H1 (cell line): ENCODE measurements at regions not wholly inside any gene's neighbourhood (a gene's known extent, or its start where the extent isn't known, plus 50 kb on each side); places are given as distances from the start of the nearest gene placed in this dataset.

Experiments used
- CTCF ChIA-PET: fragments of 300-600 bp; sonication (Branson Sonifier 250); formaldehyde crosslinking; loops from one replicate; lab custom pipeline; 2021; ENCODE audit not compliant: partially characterized antibody; lab: Charles Lee
- POLR2A ChIA-PET: fragments of 300-600 bp; sonication (Branson Sonifier 250); formaldehyde crosslinking; loops from one replicate; lab custom pipeline; 2021; ENCODE audit warnings: inconsistent platforms; ENCODE audit not compliant: partially characterized antibody; lab: Charles Lee
- DNase-seq, 2 experiments: peaks; one replicate each; pipeline versions ENCODE4 v3.0.0 to v3.0.0-alpha.2; 2010 to 2022; ENCODE audit warnings: low spot score in 2 of 2, low read depth in 1 of 2, mixed read lengths in 1 of 2
- FAIRE-seq: peaks from 2 replicates; lab custom pipeline; 2011; peaks lifted over from hg19 to GRCh38; lab: Jason Lieb, UNC
- H2AFZ ChIP-seq: 2 replicates; pipeline ENCODE4 v1.8.1; 2012; ENCODE audit warnings: low read length, inconsistent platforms
- H2AK5ac ChIP-seq: 2 replicates; pipeline ENCODE4 v1.6.1; 2013; ENCODE audit warnings: low read depth, low read length
- H2BK120ac ChIP-seq: replicated peaks from 2 replicates; pipeline ENCODE3; 2013; ENCODE audit warnings: low read depth, low read length, inconsistent platforms
- H2BK12ac ChIP-seq: 2 replicates; pipeline ENCODE4 v1.6.1; 2013; ENCODE audit warnings: low read depth, low read length
- H2BK15ac ChIP-seq: 2 replicates; pipeline ENCODE4 v1.6.1; 2013; ENCODE audit warnings: low read length
- H2BK20ac ChIP-seq: 2 replicates; pipeline ENCODE4 v1.6.1; 2013; ENCODE audit warnings: low read length
- H2BK5ac ChIP-seq: 2 replicates; pipeline ENCODE4 v1.6.1; 2013; ENCODE audit warnings: low read depth, low read length
- H3K14ac ChIP-seq: 2 replicates; pipeline ENCODE4 v1.6.1; 2013; ENCODE audit warnings: inconsistent platforms; ENCODE audit not compliant: insufficient read length
- H3K18ac ChIP-seq: 2 replicates; pipeline ENCODE4 v1.6.1; 2013; ENCODE audit warnings: low read length; ENCODE audit errors: extremely low read depth
- H3K23ac ChIP-seq: 2 replicates; pipeline ENCODE4 v1.6.1; 2013; ENCODE audit warnings: inconsistent platforms; ENCODE audit not compliant: insufficient read length
- H3K23me2 ChIP-seq: 2 replicates; pipeline ENCODE4 v1.6.1; 2013; ENCODE audit warnings: low read depth, low read length
- H3K27ac ChIP-seq: 2 replicates; pipeline ENCODE4 v1.6.1; 2011; ENCODE audit warnings: low read depth, low read length, inconsistent platforms
- H3K27me3 ChIP-seq, 4 experiments: replicated peaks in 1 of 4; 1 replicate in 1 of 4; 2 replicates in 3 of 4; pipeline versions ENCODE4 v1.6.1 to v1.8.1; 2011 to 2013; ENCODE audit warnings: low read length in 3 of 4, mild to moderate bottlenecking in 3 of 4, inconsistent platforms in 2 of 4, mixed read lengths in 2 of 4, moderate library complexity in 1 of 4; ENCODE audit not compliant: control insufficient read depth in 3 of 4, insufficient read depth in 3 of 4; ENCODE audit errors: extremely low read depth in 1 of 4
- H3K36me3 ChIP-seq, 4 experiments: 2 replicates each; pipeline versions ENCODE4 v1.6.1 to v1.8.1; 2011 to 2013; ENCODE audit warnings: mild to moderate bottlenecking in 4 of 4, low read length in 3 of 4, moderate library complexity in 2 of 4, control low read depth in 1 of 4, inconsistent platforms in 1 of 4; ENCODE audit not compliant: insufficient read depth in 4 of 4, control insufficient read depth in 2 of 4
- H3K4ac ChIP-seq: replicated peaks from 2 replicates; pipeline ENCODE3; 2013; ENCODE audit warnings: low read length, low read depth, mixed read lengths, inconsistent platforms; ENCODE audit not compliant: insufficient read length
- H3K4me1 ChIP-seq, 4 experiments: replicated peaks in 1 of 4; 1 replicate in 1 of 4; 2 replicates in 3 of 4; pipeline versions ENCODE4 v1.6.1 to v1.8.1; 2011 to 2013; ENCODE audit warnings: low read length in 3 of 4, inconsistent platforms in 2 of 4, mixed read lengths in 1 of 4; ENCODE audit not compliant: insufficient read depth in 4 of 4, control insufficient read depth in 3 of 4
- H3K4me2 ChIP-seq, 2 experiments: 2 replicates each; pipeline versions ENCODE4 v1.6.1 to v1.8.1; 2011 to 2013; ENCODE audit warnings: low read depth in 2 of 2, low read length in 2 of 2, control low read depth in 1 of 2, inconsistent platforms in 1 of 2, mild to moderate bottlenecking in 1 of 2; ENCODE audit not compliant: insufficient read depth in 1 of 2
- H3K4me3 ChIP-seq, 4 experiments: fragments of 200-600, 300-600 bp in 1 of 4; sonication (generic), shearing (Covaris generic), sonication (Bioruptor Twin) in 1 of 4; 2 replicates each; pipeline versions ENCODE4 v1.5.1 to v1.8.1; 2011 to 2016; ENCODE audit warnings: low read length in 4 of 4, low read depth in 3 of 4, control low read depth in 2 of 4, inconsistent platforms in 2 of 4, mild to moderate bottlenecking in 2 of 4, mixed read lengths in 1 of 4, moderate library complexity in 1 of 4; ENCODE audit not compliant: insufficient read depth in 2 of 4; ENCODE audit errors: extremely low read depth in 1 of 4
- H3K56ac ChIP-seq: replicated peaks from 2 replicates; pipeline ENCODE3; 2013; ENCODE audit warnings: low read depth, mild to moderate bottlenecking, mixed read lengths, low read length, inconsistent platforms; ENCODE audit not compliant: insufficient read length
- H3K79me1 ChIP-seq: 2 replicates; pipeline ENCODE4 v1.6.1; 2013; ENCODE audit warnings: low read depth, low read length, control low read depth
- H3K79me2 ChIP-seq, 2 experiments: 2 replicates each; pipeline versions ENCODE4 v1.6.1 to v1.8.1; 2012 to 2013; ENCODE audit warnings: low read length in 2 of 2, mild to moderate bottlenecking in 2 of 2, inconsistent platforms in 1 of 2; ENCODE audit not compliant: insufficient read depth in 2 of 2, control insufficient read depth in 1 of 2
- H3K9ac ChIP-seq, 4 experiments: replicated peaks in 1 of 4; 1 replicate in 1 of 4; 2 replicates in 3 of 4; pipeline versions ENCODE4 v1.6.1 to v1.8.1; 2011 to 2013; ENCODE audit warnings: low read depth in 3 of 4, low read length in 3 of 4, control low read depth in 2 of 4, mild to moderate bottlenecking in 2 of 4, moderate library complexity in 2 of 4, inconsistent platforms in 1 of 4; ENCODE audit errors: extremely low read depth in 1 of 4
- H3K9me3 ChIP-seq, 2 experiments: 2 replicates each; pipeline versions ENCODE4 v1.6.1 to v1.8.1; 2012 to 2013; ENCODE audit warnings: mild to moderate bottlenecking in 2 of 2, moderate library complexity in 2 of 2, control low read depth in 1 of 2, inconsistent platforms in 1 of 2, low read depth in 1 of 2, low read length in 1 of 2, mixed read lengths in 1 of 2; ENCODE audit not compliant: insufficient read depth in 2 of 2
- H4K20me1 ChIP-seq, 2 experiments: replicated peaks in 1 of 2; 2 replicates each; pipeline versions ENCODE3 to v1.8.1; 2011 to 2013; ENCODE audit warnings: inconsistent platforms in 2 of 2, low read length in 2 of 2, mild to moderate bottlenecking in 1 of 2; ENCODE audit not compliant: insufficient read depth in 2 of 2, control insufficient read depth in 1 of 2
- H4K5ac ChIP-seq: 2 replicates; pipeline ENCODE4 v1.6.1; 2013; ENCODE audit warnings: low read length, low read depth, mixed read lengths, inconsistent platforms; ENCODE audit not compliant: insufficient read length
- H4K8ac ChIP-seq: 2 replicates; pipeline ENCODE4 v1.8.0; 2013; ENCODE audit warnings: mild to moderate bottlenecking, moderate library complexity, low read length, inconsistent platforms; ENCODE audit not compliant: insufficient read depth; ENCODE audit errors: extremely low read depth
- H4K91ac ChIP-seq: replicated peaks from 2 replicates; pipeline ENCODE3; 2013; ENCODE audit warnings: low read length, mixed read lengths, inconsistent platforms; ENCODE audit not compliant: insufficient read length
- ASH2L ChIP-seq: fragments of 200-600, 300-600 bp; sonication (generic); IDR thresholded peaks from one replicate; pipeline ENCODE4 v1.7.1; 2017; ENCODE audit warnings: low read length
- CBX5 ChIP-seq: fragments of 300-800, 300-1000 bp; sonication (generic); IDR thresholded peaks from 2 replicates; pipeline ENCODE4 v1.7.1; 2016; ENCODE audit warnings: antibody characterized with exemption, low read length, low read depth
- POU5F1 ChIP-seq: IDR thresholded peaks from 2 replicates; pipeline ENCODE4 v1.6.1; 2011; ENCODE audit warnings: low read depth, mild to moderate bottlenecking, low read length, moderate library complexity
- SP4 ChIP-seq: IDR thresholded peaks from 2 replicates; pipeline ENCODE4 v1.6.1; 2012; ENCODE audit warnings: low read length, inconsistent platforms
- TAF1 ChIP-seq: IDR thresholded peaks from 2 replicates; pipeline ENCODE4 v1.6.1; 2011; ENCODE audit warnings: mild to moderate bottlenecking, low read depth, low read length
- TBP ChIP-seq: IDR thresholded peaks from 2 replicates; pipeline ENCODE4 v1.6.1; 2011; ENCODE audit warnings: low read depth, low read length, improper control_type of control experiment
- WGBS, 2 experiments: shearing (Covaris generic) in 1 of 2; methylation state at CpG; one replicate each; pipeline versions ENCODE4 v1.1.6 to v1.1.7; 2013 to 2015; ENCODE audit warnings: low lambda C conversion rate in 2 of 2, mixed read lengths in 2 of 2, inconsistent platforms in 1 of 2, low coverage in 1 of 2, missing lambda C conversion rate in 1 of 2; ENCODE audit not compliant: insufficient replicate concordance in 2 of 2, insufficient coverage in 1 of 2, insufficient read length in 1 of 2; ENCODE audit errors: extremely low coverage in 1 of 2, missing lambda C conversion rate in 1 of 2; 5-methylcytosine and 5-hydroxymethylcytosine counted together
- TF ChIP-seq, protein P1 (sequence below): IDR thresholded peaks from 2 replicates; pipeline ENCODE4 v1.6.1; 2012; ENCODE audit warnings: inconsistent platforms

DNA sequence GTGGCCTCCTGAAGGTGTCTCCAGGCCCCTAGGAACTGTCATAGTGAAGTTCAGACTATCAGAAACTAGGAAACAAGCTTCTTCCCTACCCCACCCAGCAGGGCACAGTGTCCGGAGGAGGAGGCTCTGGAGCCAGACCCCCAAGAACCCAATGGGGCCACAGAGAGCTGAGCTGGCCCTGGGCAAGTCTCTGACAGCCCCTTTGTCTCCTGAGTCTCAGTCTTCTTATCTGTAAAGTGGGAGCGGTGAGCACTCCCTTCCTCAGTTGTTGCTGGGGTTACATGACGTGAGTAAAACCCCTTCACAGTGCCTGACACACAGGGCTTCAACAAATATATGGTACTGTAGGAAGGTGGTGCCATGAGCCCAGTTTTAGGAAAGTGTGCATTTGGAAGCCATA is 675.8 kb downstream of the MATN1 start:
- FAIRE-seq, result no peak
- no peak overlapping the region for H3K4ac ChIP-seq
- no peak overlapping the region for H3K56ac ChIP-seq
- DNase-seq, result no peak
- H3K79me2 ChIP-seq, result no peaks in the 10 kb centered on the region
- no peaks in the 10 kb centered on the region for H3K79me1 ChIP-seq
- no peaks in the 10 kb centered on the region; the same call in 1 of the 2 replicates for H3K23me2 ChIP-seq
- H3K9ac ChIP-seq, result no peak overlapping the region
- ChIA-PET POLR2A (no interaction called here), CTCF (no interaction called here)
- H3K4me1 ChIP-seq, result peaks cover 0 to 3% (median 0%) of the 10 kb centered on the region in 4 experiments; a peak in 1 of 7 replicates
- no peak overlapping the region for H2BK5ac ChIP-seq
- no peak overlapping the region for H2BK20ac ChIP-seq
- 64% methylated on average over 3 of the region's 3 CpGs; no CpG with 5 or more reads in 1 of the 2 experiments for WGBS, 2 experiments
- H3K36me3 ChIP-seq, result no peaks in the 10 kb centered on the region
- no peak overlapping the region for H2BK120ac ChIP-seq
- no peaks in the 10 kb centered on the region for H4K20me1 ChIP-seq
- no peak overlapping the region for H3K4me2 ChIP-seq
- H2BK15ac ChIP-seq, result no peak overlapping the region
- H3K23ac ChIP-seq, result no peak overlapping the region
- peaks cover 4 to 5% of the 10 kb centered on the region in 2 experiments; a peak in 1 of 4 replicates for H3K9me3 ChIP-seq
- no peak overlapping the region for H3K14ac ChIP-seq
- H4K8ac ChIP-seq, result no peak overlapping the region
- no peak overlapping the region for H4K91ac ChIP-seq
- no peak overlapping the region for H2AFZ ChIP-seq
- no peak overlapping the region for H3K4me3 ChIP-seq
- H3K27ac ChIP-seq, result no peak overlapping the region
- no peak overlapping the region for H2BK12ac ChIP-seq
- no peak overlapping the region for H3K18ac ChIP-seq
- H4K5ac ChIP-seq, result no peak overlapping the region
- H2AK5ac ChIP-seq, result no peak overlapping the region
- H3K27me3 ChIP-seq, result no peaks in the 10 kb centered on the region; a peak in 2 of 7 replicates
- TF ChIP-seq, protein P1, sequence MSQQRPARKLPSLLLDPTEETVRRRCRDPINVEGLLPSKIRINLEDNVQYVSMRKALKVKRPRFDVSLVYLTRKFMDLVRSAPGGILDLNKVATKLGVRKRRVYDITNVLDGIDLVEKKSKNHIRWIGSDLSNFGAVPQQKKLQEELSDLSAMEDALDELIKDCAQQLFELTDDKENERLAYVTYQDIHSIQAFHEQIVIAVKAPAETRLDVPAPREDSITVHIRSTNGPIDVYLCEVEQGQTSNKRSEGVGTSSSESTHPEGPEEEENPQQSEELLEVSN, result no peak
- TF ChIP-seq CBX5 (no peak), POU5F1 (no peak), ASH2L (no peak), SP4 (no peak), TAF1 (no peak), TBP (no peak)
